Ishikawa (cell line): ENCODE measurements at regions not wholly inside any gene's neighbourhood (a gene's known extent, or its start where the extent isn't known, plus 50 kb on each side); places are given as distances from the start of the nearest gene placed in this dataset.

Source experiments
- CEBPB ChIP-seq: IDR thresholded peaks from 2 replicates; pipeline ENCODE4 v1.6.1; 2012
- CREB1 ChIP-seq: IDR thresholded peaks from 2 replicates; pipeline ENCODE4 v1.6.1; 2012; ENCODE audit warnings: low read depth
- EGR1 ChIP-seq: IDR thresholded peaks from 2 replicates; pipeline ENCODE4 v1.6.1; 2012
- EP300 ChIP-seq: IDR thresholded peaks from 2 replicates; pipeline ENCODE4 v1.6.1; 2012; ENCODE audit warnings: borderline replicate concordance
- FOXM1 ChIP-seq: IDR thresholded peaks from 2 replicates; pipeline ENCODE4 v1.6.1; 2012; ENCODE audit warnings: low read depth, borderline replicate concordance
- MAX ChIP-seq: IDR thresholded peaks from 2 replicates; pipeline ENCODE4 v1.6.1; 2012
- NFIC ChIP-seq: IDR thresholded peaks from 2 replicates; pipeline ENCODE4 v1.6.1; 2012
- RAD21 ChIP-seq: IDR thresholded peaks from 2 replicates; pipeline ENCODE4 v1.6.1; 2012; ENCODE audit warnings: low read depth
- REST ChIP-seq: IDR thresholded peaks from 2 replicates; pipeline ENCODE4 v1.6.1; 2012; ENCODE audit warnings: low read depth, mild to moderate bottlenecking
- TAF1 ChIP-seq: IDR thresholded peaks from 2 replicates; pipeline ENCODE4 v1.6.1; 2012; ENCODE audit warnings: low read depth, mild to moderate bottlenecking
- TCF12 ChIP-seq: IDR thresholded peaks from 2 replicates; pipeline ENCODE4 v1.6.1; 2012; ENCODE audit warnings: low read depth
- TEAD4 ChIP-seq: IDR thresholded peaks from 2 replicates; pipeline ENCODE4 v1.6.1; 2012
- USF1 ChIP-seq: IDR thresholded peaks from 2 replicates; pipeline ENCODE4 v1.6.1; 2012
- YY1 ChIP-seq: IDR thresholded peaks from 2 replicates; pipeline ENCODE4 v1.6.1; 2012; ENCODE audit warnings: low read depth
- ZBTB7A ChIP-seq: IDR thresholded peaks from 2 replicates; pipeline ENCODE4 v1.6.1; 2012; ENCODE audit warnings: low read depth

GRCh38 chr4:14221176-14221575 lies 593.7 kb upstream of the BOD1L1 start:
- TF ChIP-seq FOXM1, result no peak
- no peak for TF ChIP-seq TCF12
- no peak for TF ChIP-seq TAF1
- TF ChIP-seq CREB1, result no peak
- no peak for TF ChIP-seq TEAD4
- TF ChIP-seq RAD21, result no peak
- TF ChIP-seq EP300, result no peak
- TF ChIP-seq USF1, result no peak
- no peak for TF ChIP-seq ZBTB7A
- no peak for TF ChIP-seq NFIC
- TF ChIP-seq MAX, result no peak
- TF ChIP-seq YY1, result no peak
- TF ChIP-seq EGR1, result no peak
- TF ChIP-seq CEBPB, result no peak
- TF ChIP-seq REST, result no peak

- TF ChIP-seq YY1 (no peak), MAX (no peak), EGR1 (no peak), TAF1 (no peak), FOXM1 (no peak), CREB1 (no peak), ZBTB7A (no peak), REST (no peak)
Observed at GRCh38 chr4:14222377-14223029, 595.0 kb upstream of the BOD1L1 start.

GRCh38 chr4:14223461-14223860 lies 595.9 kb upstream of the BOD1L1 start:
- TF ChIP-seq EGR1 (no peak), REST (no peak), USF1 (no peak), FOXM1 (no peak), MAX (no peak), EP300 (no peak), ZBTB7A (no peak)

GRCh38 chr4:14225688-14226207 lies 598.2 kb upstream of the BOD1L1 start:
- no peak for TF ChIP-seq USF1
- no peak for TF ChIP-seq REST
- TF ChIP-seq CEBPB, result no peak
- no peak for TF ChIP-seq TAF1
- no peak for TF ChIP-seq ZBTB7A
- no peak for TF ChIP-seq NFIC
- no peak for TF ChIP-seq RAD21
- no peak for TF ChIP-seq CREB1
- no peak for TF ChIP-seq EGR1
